Liver (tissue), 8 donors: ENCODE measurements at regions not wholly inside any gene's neighbourhood (a gene's known extent, or its start where the extent isn't known, plus 50 kb on each side); places are given as distances from the start of the nearest gene placed in this dataset.

Experiments
- DNase-seq: peaks from one replicate; pipeline ENCODE4 v3.0.0-alpha.2; 2017; ENCODE audit warnings: low spot score
- H3K27ac ChIP-seq, 2 donors: one replicate each; pipeline ENCODE4 v1.7.0; 2013; ENCODE audit warnings: inconsistent platforms in 2 of 2, low read length in 2 of 2, control low read depth in 1 of 2, low read depth in 1 of 2, mild to moderate bottlenecking in 1 of 2
- H3K27me3 ChIP-seq, 4 donors: one replicate each; pipeline versions ENCODE4 v1.6.1 to v1.7.0; 2013; ENCODE audit warnings: low read length in 3 of 4, inconsistent platforms in 1 of 4, mild to moderate bottlenecking in 1 of 4, moderate library complexity in 1 of 4; ENCODE audit not compliant: control insufficient read depth in 4 of 4, insufficient read depth in 4 of 4
- H3K36me3 ChIP-seq, 4 donors: one replicate each; pipeline versions ENCODE4 v1.6.1 to v1.7.0; 2013; ENCODE audit warnings: low read length in 3 of 4, mild to moderate bottlenecking in 3 of 4, low read depth in 1 of 4, moderate library complexity in 1 of 4; ENCODE audit not compliant: control insufficient read depth in 4 of 4, insufficient read depth in 3 of 4
- H3K4me1 ChIP-seq, 4 donors: one replicate each; pipeline versions ENCODE4 v1.6.1 to v1.7.0; 2013; ENCODE audit warnings: low read length in 3 of 4, mild to moderate bottlenecking in 3 of 4, moderate library complexity in 1 of 4; ENCODE audit not compliant: control insufficient read depth in 4 of 4, insufficient read depth in 4 of 4
- H3K4me3 ChIP-seq, 3 donors: one replicate each; pipeline versions ENCODE4 v1.6.1 to v1.7.0; 2013; ENCODE audit warnings: low read length in 3 of 3, control low read depth in 1 of 3, low read depth in 1 of 3, mild to moderate bottlenecking in 1 of 3
- H3K9ac ChIP-seq, 2 donors: one replicate each; pipeline ENCODE4 v1.7.0; 2013; ENCODE audit warnings: low read length in 2 of 2, mild to moderate bottlenecking in 2 of 2, moderate library complexity in 2 of 2, control low read depth in 1 of 2, low read depth in 1 of 2
- H3K9me3 ChIP-seq, 4 donors: one replicate each; pipeline versions ENCODE4 v1.6.1 to v1.7.0; 2013; ENCODE audit warnings: low read length in 3 of 4; ENCODE audit not compliant: control insufficient read depth in 4 of 4
- CTCF ChIP-seq: fragments of 150-350 bp; IDR thresholded peaks from 2 replicates; pipeline ENCODE4 v1.5.1; 2017; ENCODE audit warnings: improper control_type of control experiment, low read depth, low read length; ENCODE audit not compliant: missing input control
- EGR1 ChIP-seq, 2 donors: IDR thresholded peaks; 2 replicates each; pipeline ENCODE4 v1.6.1; 2016 to 2018; ENCODE audit warnings: antibody characterized with exemption in 2 of 2, low read depth in 2 of 2
- FOXA1 ChIP-seq: IDR thresholded peaks from 2 replicates; pipeline ENCODE4 v1.6.1; 2016; ENCODE audit warnings: antibody characterized with exemption
- FOXA2 ChIP-seq: IDR thresholded peaks from 2 replicates; pipeline ENCODE4 v1.6.1; 2016; ENCODE audit warnings: antibody characterized with exemption
- GABPA ChIP-seq, 2 donors: IDR thresholded peaks in 1 of 2; conservative IDR thresholded peaks in 1 of 2; 2 replicates each; pipeline ENCODE4 v1.6.1; 2016; ENCODE audit warnings: antibody characterized with exemption in 2 of 2, mild to moderate bottlenecking in 1 of 2, moderate library complexity in 1 of 2
- HNF4A ChIP-seq, 2 donors: conservative IDR thresholded peaks; 2 replicates each; pipeline ENCODE4 v1.6.1; 2016; ENCODE audit warnings: antibody characterized with exemption in 2 of 2, mild to moderate bottlenecking in 2 of 2
- JUND ChIP-seq, 2 donors: IDR thresholded peaks; 2 replicates each; pipeline ENCODE4 v1.6.1; 2016; ENCODE audit warnings: antibody characterized with exemption in 2 of 2
- NR2F2 ChIP-seq: IDR thresholded peaks from 2 replicates; pipeline ENCODE4 v1.6.1; 2016; ENCODE audit warnings: antibody characterized with exemption
- RAD21 ChIP-seq, 2 donors: IDR thresholded peaks; 2 replicates each; pipeline ENCODE4 v1.6.1; 2016; ENCODE audit warnings: antibody characterized with exemption in 2 of 2, mild to moderate bottlenecking in 2 of 2
- RXRA ChIP-seq, 2 donors: IDR thresholded peaks; 2 replicates each; pipeline ENCODE4 v1.6.1; 2017 to 2018; ENCODE audit warnings: antibody characterized with exemption in 2 of 2, mild to moderate bottlenecking in 1 of 2
- SP1 ChIP-seq: IDR thresholded peaks from 2 replicates; pipeline ENCODE4 v1.6.1; 2018; ENCODE audit warnings: antibody characterized with exemption, mild to moderate bottlenecking
- YY1 ChIP-seq: IDR thresholded peaks from 2 replicates; pipeline ENCODE4 v1.6.1; 2016; ENCODE audit warnings: antibody characterized with exemption, mild to moderate bottlenecking
- ZBTB33 ChIP-seq: IDR thresholded peaks from 2 replicates; pipeline ENCODE4 v1.6.1; 2016; ENCODE audit warnings: antibody characterized with exemption
- WGBS: extraction: QIAGEN DNeasy Blood & Tissue Kit; methylation state at CpG from one replicate; pipeline ENCODE4 v1.1.7; 2013; 5-methylcytosine and 5-hydroxymethylcytosine counted together
- TF ChIP-seq, protein P1 (sequence below): IDR thresholded peaks from 2 replicates; pipeline ENCODE4 v1.6.1; 2016; ENCODE audit warnings: antibody characterized with exemption, mild to moderate bottlenecking
- TF ChIP-seq, protein P2 (sequence below): IDR thresholded peaks from 2 replicates; pipeline ENCODE4 v1.6.1; 2016; ENCODE audit warnings: antibody characterized with exemption
- donor health status: healthy.
- donor health status: healthy.
- donor health status: healthy.
- donor health status: healthy.
- donor health status: healthy.

GRCh38 chr2:75428060-75428459 lies 132.7 kb downstream of the EVA1A start:
- H3K9ac ChIP-seq, result no peak overlapping the region
- no peak overlapping the region for H3K27ac ChIP-seq
- no peaks in the 10 kb centered on the region for H3K27me3 ChIP-seq
- no peak for DNase-seq
- H3K4me1 ChIP-seq, result no peaks in the 10 kb centered on the region
- H3K9me3 ChIP-seq, result no peaks in the 10 kb centered on the region
- H3K36me3 ChIP-seq, result no peaks in the 10 kb centered on the region
- TF ChIP-seq JUND (IDR thresholded peaks at IDR 0.05) (no peak), GABPA (IDR thresholded peaks at IDR 0.05 in 1 of 2, conservative IDR thresholded peaks at IDR 0.05 in 1 of 2) (no peak), EGR1 (IDR thresholded peaks at IDR 0.05; ENCODE audit: low read depth in 2 of 2) (no peak), CTCF (no peak), RAD21 (IDR thresholded peaks at IDR 0.05) (no peak), SP1 (no peak), FOXA1 (no peak), NR2F2 (no peak), ZBTB33 (no peak), HNF4A (conservative IDR thresholded peaks at IDR 0.05) (no peak), FOXA2 (no peak), YY1 (no peak)
- TF ChIP-seq, protein P1, sequence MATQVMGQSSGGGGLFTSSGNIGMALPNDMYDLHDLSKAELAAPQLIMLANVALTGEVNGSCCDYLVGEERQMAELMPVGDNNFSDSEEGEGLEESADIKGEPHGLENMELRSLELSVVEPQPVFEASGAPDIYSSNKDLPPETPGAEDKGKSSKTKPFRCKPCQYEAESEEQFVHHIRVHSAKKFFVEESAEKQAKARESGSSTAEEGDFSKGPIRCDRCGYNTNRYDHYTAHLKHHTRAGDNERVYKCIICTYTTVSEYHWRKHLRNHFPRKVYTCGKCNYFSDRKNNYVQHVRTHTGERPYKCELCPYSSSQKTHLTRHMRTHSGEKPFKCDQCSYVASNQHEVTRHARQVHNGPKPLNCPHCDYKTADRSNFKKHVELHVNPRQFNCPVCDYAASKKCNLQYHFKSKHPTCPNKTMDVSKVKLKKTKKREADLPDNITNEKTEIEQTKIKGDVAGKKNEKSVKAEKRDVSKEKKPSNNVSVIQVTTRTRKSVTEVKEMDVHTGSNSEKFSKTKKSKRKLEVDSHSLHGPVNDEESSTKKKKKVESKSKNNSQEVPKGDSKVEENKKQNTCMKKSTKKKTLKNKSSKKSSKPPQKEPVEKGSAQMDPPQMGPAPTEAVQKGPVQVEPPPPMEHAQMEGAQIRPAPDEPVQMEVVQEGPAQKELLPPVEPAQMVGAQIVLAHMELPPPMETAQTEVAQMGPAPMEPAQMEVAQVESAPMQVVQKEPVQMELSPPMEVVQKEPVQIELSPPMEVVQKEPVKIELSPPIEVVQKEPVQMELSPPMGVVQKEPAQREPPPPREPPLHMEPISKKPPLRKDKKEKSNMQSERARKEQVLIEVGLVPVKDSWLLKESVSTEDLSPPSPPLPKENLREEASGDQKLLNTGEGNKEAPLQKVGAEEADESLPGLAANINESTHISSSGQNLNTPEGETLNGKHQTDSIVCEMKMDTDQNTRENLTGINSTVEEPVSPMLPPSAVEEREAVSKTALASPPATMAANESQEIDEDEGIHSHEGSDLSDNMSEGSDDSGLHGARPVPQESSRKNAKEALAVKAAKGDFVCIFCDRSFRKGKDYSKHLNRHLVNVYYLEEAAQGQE, result no peak
- TF ChIP-seq, protein P2, sequence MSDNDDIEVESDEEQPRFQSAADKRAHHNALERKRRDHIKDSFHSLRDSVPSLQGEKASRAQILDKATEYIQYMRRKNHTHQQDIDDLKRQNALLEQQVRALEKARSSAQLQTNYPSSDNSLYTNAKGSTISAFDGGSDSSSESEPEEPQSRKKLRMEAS, result no peak
- 79% methylated on average over 2 of the region's 2 CpGs for WGBS
- H3K4me3 ChIP-seq, result no peak overlapping the region

DNA sequence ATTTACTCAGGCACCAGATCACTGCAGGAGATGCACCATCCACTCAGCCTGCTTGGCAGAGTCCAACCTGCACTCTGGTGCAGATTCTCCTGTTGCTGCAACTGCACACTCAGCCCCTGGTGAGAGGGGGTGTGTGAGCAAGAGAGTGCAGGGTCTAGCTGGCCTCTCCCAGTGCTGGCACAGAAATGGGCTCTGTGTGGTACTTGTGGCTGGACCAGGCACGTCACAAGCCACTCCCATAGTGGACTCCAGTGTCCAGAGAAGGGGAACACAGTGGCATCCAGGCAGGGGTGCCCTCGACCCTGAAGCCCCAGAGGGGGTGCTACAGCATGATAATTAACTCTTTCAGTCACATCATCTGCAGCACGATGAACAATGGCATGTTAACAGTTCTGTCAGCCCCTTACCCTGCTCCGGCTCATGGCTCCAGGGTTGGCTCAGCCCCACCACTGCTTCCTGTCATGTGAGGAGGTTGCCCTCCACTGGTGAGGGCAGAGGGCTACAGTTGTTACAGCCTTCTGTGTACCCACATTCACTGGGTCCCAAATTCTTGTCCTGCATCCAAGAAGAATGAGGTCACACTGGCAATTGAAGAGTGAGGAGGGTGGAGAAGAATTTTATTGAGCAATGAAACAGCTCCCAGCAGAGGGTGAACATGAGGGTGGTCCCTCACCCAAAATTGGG lies 135.7 kb downstream of the EVA1A start:
- Histone ChIP-seq H3K36me3 (no peaks in the 10 kb centered on the region), H3K9me3 (no peaks in the 10 kb centered on the region), H3K27me3 (no peaks in the 10 kb centered on the region), H3K9ac (no peak overlapping the region), H3K27ac (no peak overlapping the region), H3K4me3 (no peak overlapping the region), H3K4me1 (no peaks in the 10 kb centered on the region)
- DNase-seq, result no peak
- 84% methylated on average over 4 of the region's 4 CpGs for WGBS
- TF ChIP-seq SP1, result no peak
- TF ChIP-seq FOXA1, result no peak
- no peak for TF ChIP-seq RXRA (IDR thresholded peaks at IDR 0.05)
- TF ChIP-seq, protein P1, result no peak
- no peak for TF ChIP-seq RAD21 (IDR thresholded peaks at IDR 0.05)
